GM21515 (cell line): ENCODE measurements at regions not wholly inside any gene's neighbourhood (a gene's known extent, or its start where the extent isn't known, plus 50 kb on each side); places are given as distances from the start of the nearest gene placed in this dataset.

Source experiments
- ATAC-seq: cut with Tn5 transposase; IDR thresholded peaks from one replicate; pipeline ENCODE4 v1.9.1; 2021; ENCODE audit not compliant: unreplicated experiment

GRCh38 chr5:56557198-56557597 lies 258.2 kb upstream of the MAP3K1 start:
- no peak for ATAC-seq

- no peak for ATAC-seq
These were observed 262.6 kb upstream of the MAP3K1 start for GRCh38 chr5:56552612-56553268.

GRCh38 chr5:56550227-56550626 lies 265.1 kb upstream of the MAP3K1 start:
- no peak for ATAC-seq

- ATAC-seq = no peak
These were observed 266.1 kb upstream of the MAP3K1 start for GRCh38 chr5:56549096-56549886.

- ATAC-seq = no peak
These were observed 270.3 kb upstream of the MAP3K1 start for GRCh38 chr5:56545016-56545415.

GRCh38 chr5:56543441-56544388 lies 271.6 kb upstream of the MAP3K1 start:
- no peak for ATAC-seq

- ATAC-seq = no peak
These were observed 275.1 kb upstream of the MAP3K1 start for GRCh38 chr5:56540266-56540665.

- no peak for ATAC-seq
These were observed 276.8 kb upstream of the MAP3K1 start for GRCh38 chr5:56538580-56538979.

GRCh38 chr5:56535347-56535746 lies 280.0 kb upstream of the MAP3K1 start:
- ATAC-seq = no peak

GRCh38 chr5:56534102-56534829 lies 281.1 kb upstream of the MAP3K1 start:
- ATAC-seq = no peak

- ATAC-seq = no peak
These were observed 282.9 kb upstream of the MAP3K1 start for GRCh38 chr5:56532466-56532865.

GRCh38 chr5:56530626-56531138 lies 284.7 kb upstream of the MAP3K1 start:
- no peak for ATAC-seq

- ATAC-seq = no peak
These were observed 285.5 kb upstream of the MAP3K1 start for GRCh38 chr5:56529666-56530430.

GRCh38 chr5:56527174-56527573 lies 288.2 kb upstream of the MAP3K1 start:
- no peak for ATAC-seq

- ATAC-seq = no peak
These were observed 290.2 kb upstream of the MAP3K1 start for GRCh38 chr5:56525113-56525512.

GRCh38 chr5:56523790-56524575 lies 290.9 kb upstream of the ANKRD55 start:
- no peak for ATAC-seq

GRCh38 chr5:56522960-56523359 lies 289.8 kb upstream of the ANKRD55 start:
- ATAC-seq = no peak

GRCh38 chr5:56522169-56522568 lies 289.0 kb upstream of the ANKRD55 start:
- ATAC-seq = no peak
